A549 (cell line): ENCODE measurements at regions not wholly inside any gene's neighbourhood (a gene's known extent, or its start where the extent isn't known, plus 50 kb on each side); places are given as distances from the start of the nearest gene placed in this dataset.

ENCODE experiments used
- BCL3 ChIP-seq: fragments of >200 bp; sonication (Bioruptor Twin); formaldehyde crosslinking; IDR thresholded peaks from 3 replicates; pipeline ENCODE4 v1.6.1; 2016
- CBX8 ChIP-seq: fragments of 200-600 bp; sonication (generic); IDR thresholded peaks from 2 replicates; pipeline ENCODE4 v1.6.1; 2016
- EHMT2 ChIP-seq: fragments of 200-600 bp; sonication (generic); IDR thresholded peaks from 2 replicates; pipeline ENCODE4 v1.6.1; 2016; ENCODE audit warnings: antibody characterized with exemption, low read depth, mild to moderate bottlenecking, moderate library complexity
- EP300 ChIP-seq, 2 experiments: fragments of >200 bp; sonication (Bioruptor Twin); formaldehyde crosslinking; IDR thresholded peaks; 2 replicates in 1 of 2; 3 replicates in 1 of 2; pipeline ENCODE4 v1.6.1; 2016 to 2017
- HMGXB4 ChIP-seq: fragments of 250-450 bp; sonication (Bioruptor Pico); IDR thresholded peaks from 2 replicates; pipeline ENCODE4 v1.5.0; 2021; ENCODE audit warnings: mild to moderate bottlenecking, moderate library complexity, borderline replicate concordance
- KDM5A ChIP-seq: fragments of 200-600 bp; sonication (generic); IDR thresholded peaks from 2 replicates; pipeline ENCODE4 v1.6.1; 2016; ENCODE audit warnings: antibody characterized with exemption, mild to moderate bottlenecking
- POLR2A ChIP-seq: IDR thresholded peaks from 2 replicates; pipeline ENCODE4 v1.6.1; 2012; ENCODE audit warnings: mild to moderate bottlenecking, low read length
- POLR2AphosphoS2 ChIP-seq: conservative IDR thresholded peaks from 2 replicates; pipeline ENCODE4 v1.6.1; 2012; ENCODE audit warnings: low read length, improper control_type of control experiment, inconsistent platforms
- REST ChIP-seq: fragments of 200-600 bp; sonication (generic); IDR thresholded peaks from 2 replicates; pipeline ENCODE4 v1.6.1; 2016; ENCODE audit warnings: antibody characterized with exemption, mild to moderate bottlenecking, moderate library complexity
- SREBF2 ChIP-seq: fragments of 450-650 bp; IDR thresholded peaks from 2 replicates; pipeline ENCODE4 v1.6.1; 2014; ENCODE audit warnings: mild to moderate bottlenecking, moderate library complexity
- USF2 ChIP-seq: fragments of 450-650 bp; IDR thresholded peaks from 2 replicates; pipeline ENCODE4 v1.6.1; 2014; ENCODE audit warnings: antibody characterized with exemption
- TF ChIP-seq, protein P1 (sequence below): fragments of >200 bp; sonication (Bioruptor Twin); formaldehyde crosslinking; IDR thresholded peaks from 3 replicates; pipeline ENCODE4 v1.5.1; 2016

DNA sequence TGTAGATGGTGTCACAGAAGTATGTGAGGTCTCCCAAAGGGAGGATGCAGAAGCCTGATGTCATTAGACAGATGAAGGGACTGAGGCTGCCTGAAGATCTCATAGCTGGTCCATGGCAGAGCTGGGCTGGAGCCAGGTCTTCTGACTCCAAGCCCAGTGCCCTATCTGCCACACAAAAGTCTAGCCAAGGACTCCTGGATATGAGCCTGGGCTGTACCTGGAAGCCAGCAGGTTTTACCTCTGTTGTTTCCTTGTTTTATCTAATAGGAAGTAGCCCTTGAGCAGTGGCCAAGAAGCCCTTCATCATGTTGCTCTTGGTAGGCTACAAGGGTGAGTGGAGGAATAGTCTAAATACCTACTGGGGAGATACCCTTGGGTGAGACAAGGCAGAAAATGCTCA lies 74.4 kb upstream of the SLC44A3 start:
- TF ChIP-seq, protein P1, sequence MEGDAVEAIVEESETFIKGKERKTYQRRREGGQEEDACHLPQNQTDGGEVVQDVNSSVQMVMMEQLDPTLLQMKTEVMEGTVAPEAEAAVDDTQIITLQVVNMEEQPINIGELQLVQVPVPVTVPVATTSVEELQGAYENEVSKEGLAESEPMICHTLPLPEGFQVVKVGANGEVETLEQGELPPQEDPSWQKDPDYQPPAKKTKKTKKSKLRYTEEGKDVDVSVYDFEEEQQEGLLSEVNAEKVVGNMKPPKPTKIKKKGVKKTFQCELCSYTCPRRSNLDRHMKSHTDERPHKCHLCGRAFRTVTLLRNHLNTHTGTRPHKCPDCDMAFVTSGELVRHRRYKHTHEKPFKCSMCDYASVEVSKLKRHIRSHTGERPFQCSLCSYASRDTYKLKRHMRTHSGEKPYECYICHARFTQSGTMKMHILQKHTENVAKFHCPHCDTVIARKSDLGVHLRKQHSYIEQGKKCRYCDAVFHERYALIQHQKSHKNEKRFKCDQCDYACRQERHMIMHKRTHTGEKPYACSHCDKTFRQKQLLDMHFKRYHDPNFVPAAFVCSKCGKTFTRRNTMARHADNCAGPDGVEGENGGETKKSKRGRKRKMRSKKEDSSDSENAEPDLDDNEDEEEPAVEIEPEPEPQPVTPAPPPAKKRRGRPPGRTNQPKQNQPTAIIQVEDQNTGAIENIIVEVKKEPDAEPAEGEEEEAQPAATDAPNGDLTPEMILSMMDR = no peak
- no peak for TF ChIP-seq POLR2A
- TF ChIP-seq HMGXB4 (CRISPR knock-in tag) = no peak
- TF ChIP-seq CBX8 = no peak
- TF ChIP-seq KDM5A = no peak
- no peak for TF ChIP-seq USF2
- TF ChIP-seq REST = no peak
- TF ChIP-seq BCL3 = no peak
- TF ChIP-seq SREBF2 = no peak
- no peak for TF ChIP-seq EP300 (IDR thresholded peaks at IDR 0.05)
- no peak for TF ChIP-seq EHMT2
- TF ChIP-seq POLR2AphosphoS2 = no peak
